ENCODE measurements at regions not wholly inside any gene's neighbourhood (a gene's known extent, or its start where the extent isn't known, plus 50 kb on each side); places are given as distances from the start of the nearest gene placed in this dataset.
"Not testable (repeated sequence)": the region's sequence is repeated elsewhere in the genome, so short reads cannot be mapped to it uniquely, and the experiment has no call there.

DNA sequence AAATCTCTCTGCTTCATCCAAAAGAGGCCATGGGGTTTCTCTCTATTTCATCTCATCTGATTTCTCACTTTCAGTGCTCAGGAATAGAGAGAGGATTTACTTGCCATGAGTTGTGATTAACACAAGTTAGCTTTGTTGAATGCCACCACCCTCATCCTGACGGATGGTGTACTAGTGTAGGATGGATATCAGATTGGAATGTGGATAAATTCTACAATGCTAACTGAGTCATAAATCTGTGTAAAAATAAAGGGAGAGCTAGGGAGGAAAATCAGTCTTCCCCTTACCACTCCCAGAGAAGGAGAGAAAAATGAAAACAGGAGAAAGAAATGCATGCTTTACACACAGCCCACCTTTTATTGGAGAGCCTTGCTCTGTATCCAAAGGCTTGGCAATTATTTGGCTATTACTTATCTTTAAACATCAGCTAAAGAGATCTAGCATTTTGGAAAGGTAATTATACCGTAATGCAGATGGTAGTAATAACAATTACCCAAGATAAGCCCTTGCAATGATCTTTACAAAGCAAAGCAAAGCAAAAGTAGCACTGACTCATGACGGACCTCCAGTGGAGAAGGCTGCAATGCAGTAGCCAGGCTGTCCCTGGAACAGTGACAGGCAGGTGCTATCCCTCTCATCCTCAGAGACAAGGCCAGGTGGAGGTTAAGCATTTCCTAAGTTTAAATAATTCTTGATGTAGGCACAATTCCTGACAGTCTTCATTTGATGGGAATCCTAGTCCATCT is 306.3 kb upstream of the PPARGC1A start:
- DNase-seq: no peak

DNA sequence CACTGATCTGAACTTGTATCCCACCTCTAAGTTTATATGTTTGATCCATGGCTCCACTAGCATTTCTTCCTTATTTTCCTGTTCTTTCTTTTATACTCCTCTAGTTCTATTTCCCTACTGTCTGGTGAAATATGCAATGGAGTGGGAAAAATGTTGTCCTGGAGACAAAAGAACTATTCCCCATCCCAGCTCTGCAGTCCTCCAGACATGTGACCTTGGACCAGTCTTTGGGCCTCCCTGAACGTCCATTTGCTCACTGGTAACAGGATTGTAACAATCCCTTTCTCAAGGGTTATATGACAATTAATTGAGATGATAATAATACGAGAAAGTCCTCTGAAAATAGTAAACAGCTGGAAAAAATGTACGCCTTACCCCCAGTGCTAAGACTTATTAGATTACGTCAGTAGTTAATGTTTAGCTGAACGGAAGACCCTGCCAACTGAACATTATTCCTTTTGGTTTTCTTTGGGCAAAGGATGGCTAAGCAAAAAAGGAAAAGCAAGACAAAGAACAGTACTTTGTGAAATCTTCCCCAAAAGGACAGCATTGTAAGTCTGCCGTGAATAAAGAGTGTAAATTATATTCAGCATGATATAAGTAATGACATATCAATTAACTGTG is 302.3 kb upstream of the PPARGC1A start:
- no peak for DNase-seq

- DNase-seq: no peak
These were observed 301.2 kb upstream of the PPARGC1A start for GRCh38 chr4:24190761-24191695.

DNA sequence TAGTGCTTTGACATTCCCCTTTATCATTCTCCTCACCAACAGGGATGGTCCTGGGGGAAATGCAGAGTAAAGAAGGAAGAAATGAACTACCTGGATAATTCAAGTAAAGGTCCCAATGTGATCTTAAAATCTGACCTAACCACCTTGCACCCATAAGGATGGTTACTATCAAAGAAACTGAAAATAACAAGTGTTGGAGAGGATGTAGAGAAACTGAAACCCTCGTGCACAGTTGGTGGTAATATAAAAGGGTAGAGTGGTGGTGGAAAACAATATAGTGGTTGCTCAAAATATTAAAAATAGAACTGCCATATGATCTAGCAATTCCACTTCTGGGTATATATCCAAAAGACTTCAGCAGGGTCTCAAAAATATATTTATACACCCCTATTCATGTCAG is 298.6 kb upstream of the PPARGC1A start:
- DNase-seq: no peak

- no peak for DNase-seq
These were observed 296.6 kb upstream of the PPARGC1A start for GRCh38 chr4:24186466-24186865.

- DNase-seq: no peak
These were observed 291.2 kb upstream of the PPARGC1A start for GRCh38 chr4:24181005-24181404.

DNA sequence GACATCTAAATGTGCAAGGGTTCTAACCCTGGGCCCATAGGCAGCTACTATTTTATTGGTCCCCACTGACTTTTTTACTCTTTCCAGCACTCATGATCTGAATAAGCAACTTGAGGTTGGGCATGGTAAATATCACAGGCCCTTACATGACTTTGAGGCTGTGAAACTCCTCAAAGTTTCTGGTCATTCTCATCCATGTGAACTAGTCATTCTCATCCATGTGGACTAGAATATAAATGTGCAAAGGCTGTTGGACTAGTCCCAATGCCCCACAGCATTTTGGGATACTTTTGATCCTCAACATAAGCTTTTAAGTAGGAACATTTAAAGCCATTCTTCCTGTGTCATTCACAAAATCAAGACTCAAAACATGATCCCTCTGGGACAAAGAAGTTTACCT is 290.7 kb upstream of the PPARGC1A start:
- no peak for DNase-seq

- DNase-seq: no peak
These were observed 289.5 kb upstream of the PPARGC1A start for GRCh38 chr4:24179201-24179840.

- not testable (repeated sequence) for DNase-seq
These were observed 287.6 kb upstream of the PPARGC1A start for GRCh38 chr4:24177443-24177842.

- DNase-seq: no peak
These were observed 285.9 kb upstream of the PPARGC1A start for GRCh38 chr4:24175707-24176106.

DNA sequence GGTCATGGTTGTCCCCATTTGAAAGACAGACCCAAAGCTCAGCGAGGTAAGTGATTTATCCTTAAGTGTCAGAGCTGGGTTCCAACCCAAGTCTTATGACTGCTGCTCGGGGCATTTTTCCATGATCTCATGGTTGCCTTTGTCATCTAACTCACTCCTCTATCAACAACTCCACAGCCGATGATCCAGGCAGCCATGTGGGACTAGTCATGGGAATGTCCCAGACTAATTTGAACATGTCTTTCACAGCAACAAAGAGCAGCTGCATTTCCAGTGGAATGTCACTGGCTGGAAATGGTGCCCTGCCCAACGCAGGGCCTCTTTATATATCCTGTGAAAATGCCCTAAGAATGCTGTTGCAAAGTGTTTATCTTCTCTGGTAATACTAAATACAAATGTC is 284.8 kb upstream of the PPARGC1A start:
- DNase-seq: no peak

- no peak for DNase-seq
These were observed 282.6 kb upstream of the PPARGC1A start for GRCh38 chr4:24172406-24172805.

- no peak for DNase-seq
These were observed 280.1 kb upstream of the PPARGC1A start for GRCh38 chr4:24169956-24170355.

GRCh38 chr4:24168658-24169057 is 278.8 kb upstream of the PPARGC1A start:
- DNase-seq: no peak

DNA sequence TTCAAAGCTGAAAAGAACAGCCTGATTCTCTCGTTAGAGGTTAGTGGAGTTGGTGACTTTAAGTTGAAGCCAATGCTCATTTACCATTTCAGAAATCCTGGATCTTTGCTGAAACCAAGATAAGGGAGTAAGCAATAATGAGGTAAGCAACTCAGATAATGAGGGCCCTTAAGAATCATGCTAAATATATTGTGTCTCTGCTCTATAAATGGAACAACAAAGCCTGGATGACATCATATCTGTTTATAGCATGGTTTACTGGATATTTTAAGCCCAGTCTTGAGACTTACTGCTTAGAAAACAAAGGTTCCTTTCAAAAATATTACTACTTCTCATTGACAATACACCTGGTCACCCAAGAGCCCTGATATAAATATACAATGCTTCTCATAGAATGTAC is 276.7 kb upstream of the PPARGC1A start:
- no peak for DNase-seq

GRCh38 chr4:24164797-24165196 is 274.9 kb upstream of the PPARGC1A start:
- no peak for DNase-seq

- DNase-seq: no peak
These were observed 274.3 kb upstream of the PPARGC1A start for GRCh38 chr4:24164054-24164693.

- no peak for DNase-seq
These were observed 273.5 kb upstream of the PPARGC1A start for GRCh38 chr4:24163314-24163713.

DNA sequence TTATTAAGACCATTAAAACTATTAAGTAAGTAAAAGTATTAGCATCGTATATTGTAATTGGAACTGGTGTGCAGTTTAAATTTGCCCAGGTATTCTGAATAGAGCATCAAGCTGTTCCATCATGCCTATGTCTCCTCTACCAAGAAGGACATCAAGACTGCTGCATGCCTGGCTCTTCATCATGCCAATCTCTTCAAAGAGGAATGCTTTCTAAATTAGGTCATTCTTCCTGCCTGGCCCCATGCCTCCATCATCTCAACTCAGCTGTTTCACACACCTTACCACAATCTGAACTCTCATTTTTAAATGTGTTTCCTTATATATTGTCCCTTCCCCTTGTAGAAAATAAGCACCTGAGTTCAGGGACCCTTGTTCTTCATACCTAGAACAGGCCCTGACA is 270.5 kb upstream of the PPARGC1A start:
- DNase-seq: no peak

GRCh38 chr4:24158031-24158430 is 268.2 kb upstream of the PPARGC1A start:
- no peak for DNase-seq

DNA sequence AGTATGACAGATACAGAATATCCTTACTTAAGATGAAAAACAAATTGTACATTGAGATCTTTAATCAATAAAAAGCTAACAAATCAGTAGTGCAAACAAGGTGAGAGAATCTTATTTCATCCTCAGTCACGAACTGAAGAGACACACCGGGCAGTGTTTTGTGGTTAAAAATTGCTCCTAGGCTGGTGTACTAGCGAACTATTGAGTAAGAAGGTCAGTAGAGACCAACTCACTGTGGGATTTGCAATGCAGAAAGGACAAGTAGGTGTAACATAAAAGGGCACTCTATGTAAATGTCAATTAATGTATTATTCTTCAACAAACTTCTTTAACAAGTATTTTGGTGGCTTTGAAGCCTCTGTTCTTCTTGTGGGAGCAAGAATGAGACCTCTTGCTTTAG is 260.2 kb upstream of the PPARGC1A start:
- DNase-seq: no peak

DNA sequence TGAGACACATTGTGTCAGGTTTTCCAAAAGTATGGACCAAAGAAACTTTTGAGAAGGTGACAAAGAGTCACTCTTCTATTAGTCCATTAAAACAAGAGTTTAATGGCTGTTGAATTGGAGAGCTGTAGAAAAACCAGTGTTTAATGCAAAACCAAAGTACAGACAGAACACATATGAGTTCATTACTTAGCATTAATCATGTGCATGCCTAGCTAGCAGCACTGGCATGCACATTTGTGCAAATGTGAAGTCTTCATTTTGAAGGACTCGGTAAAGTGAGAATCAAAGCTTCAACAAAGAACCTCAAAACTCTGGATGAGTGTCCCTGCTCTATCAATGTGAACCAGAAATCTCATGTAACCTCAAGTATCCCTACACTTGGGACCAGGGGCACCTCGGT is 256.3 kb upstream of the PPARGC1A start:
- DNase-seq: no peak

DNA sequence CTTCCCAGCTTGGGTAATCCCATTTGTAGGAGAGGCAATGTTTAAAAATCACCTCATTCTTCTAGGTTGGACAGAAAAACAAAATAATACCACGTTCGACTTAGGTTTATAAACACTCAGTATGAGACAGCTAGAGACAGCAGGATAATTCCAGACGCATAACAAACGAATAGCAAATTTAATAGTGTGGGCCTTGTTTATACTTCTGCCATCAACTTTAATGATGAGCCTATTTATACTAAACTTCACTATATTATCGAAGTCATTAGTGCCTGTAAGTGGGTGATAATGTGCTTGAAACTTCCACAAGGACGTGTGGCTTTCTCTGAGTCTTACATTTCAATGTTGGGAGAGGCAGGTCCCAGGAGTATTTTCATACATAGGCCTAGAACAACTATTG is 255.7 kb upstream of the PPARGC1A start:
- DNase-seq: no peak

All from CD4-positive, alpha-beta T cell treated with Interleukin-15 for 1 hour (primary cell).